A172 (cell line): ENCODE measurements at regions not wholly inside any gene's neighbourhood (a gene's known extent, or its start where the extent isn't known, plus 50 kb on each side); places are given as distances from the start of the nearest gene placed in this dataset.

Experiments
- DNase-seq: peaks from one replicate; pipeline ENCODE4 v3.0.0-alpha.2; 2015; ENCODE audit warnings: low spot score

DNA sequence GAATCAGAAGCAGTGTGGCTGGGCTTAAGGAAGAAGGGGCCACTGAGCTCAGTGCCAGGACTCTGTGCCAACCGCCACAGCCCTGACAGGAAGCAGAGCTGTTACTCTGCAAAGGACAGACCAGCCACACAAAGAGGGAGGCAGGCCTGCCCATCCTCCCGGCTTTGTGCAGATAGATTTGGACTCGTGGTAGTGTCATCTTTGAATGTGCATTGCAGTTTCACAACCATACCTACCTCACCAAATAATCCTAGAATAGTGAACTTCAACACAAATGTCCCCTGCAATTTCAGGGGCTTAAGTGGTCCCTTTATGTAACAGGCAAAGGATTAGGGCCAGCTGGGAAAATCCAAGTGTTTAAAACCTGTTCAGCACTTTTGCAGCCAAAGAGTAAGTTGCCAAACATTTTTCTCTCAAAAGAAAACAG lies 55.1 kb upstream of the CLDN10 start:
- DNase-seq: no peak

DNA sequence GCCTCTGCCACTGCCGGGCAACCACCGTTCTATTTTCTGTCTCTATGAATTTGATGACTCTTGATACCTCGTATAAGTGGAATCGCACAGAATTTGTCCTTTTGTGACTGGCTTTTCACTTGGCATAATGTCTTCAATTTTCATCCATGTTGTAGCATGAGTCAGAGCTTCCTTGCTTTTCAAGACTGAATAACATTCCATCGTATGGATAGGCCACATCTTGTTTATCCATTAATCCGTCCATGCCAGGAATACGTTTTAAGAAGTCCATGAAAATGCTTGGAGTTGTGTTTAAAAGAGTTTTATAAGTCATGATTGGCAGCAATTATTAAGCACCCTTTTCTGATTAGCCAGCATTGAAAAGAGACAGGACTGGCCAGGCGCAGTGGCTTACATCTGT lies 53.6 kb upstream of the CLDN10 start:
- no peak for DNase-seq

DNA sequence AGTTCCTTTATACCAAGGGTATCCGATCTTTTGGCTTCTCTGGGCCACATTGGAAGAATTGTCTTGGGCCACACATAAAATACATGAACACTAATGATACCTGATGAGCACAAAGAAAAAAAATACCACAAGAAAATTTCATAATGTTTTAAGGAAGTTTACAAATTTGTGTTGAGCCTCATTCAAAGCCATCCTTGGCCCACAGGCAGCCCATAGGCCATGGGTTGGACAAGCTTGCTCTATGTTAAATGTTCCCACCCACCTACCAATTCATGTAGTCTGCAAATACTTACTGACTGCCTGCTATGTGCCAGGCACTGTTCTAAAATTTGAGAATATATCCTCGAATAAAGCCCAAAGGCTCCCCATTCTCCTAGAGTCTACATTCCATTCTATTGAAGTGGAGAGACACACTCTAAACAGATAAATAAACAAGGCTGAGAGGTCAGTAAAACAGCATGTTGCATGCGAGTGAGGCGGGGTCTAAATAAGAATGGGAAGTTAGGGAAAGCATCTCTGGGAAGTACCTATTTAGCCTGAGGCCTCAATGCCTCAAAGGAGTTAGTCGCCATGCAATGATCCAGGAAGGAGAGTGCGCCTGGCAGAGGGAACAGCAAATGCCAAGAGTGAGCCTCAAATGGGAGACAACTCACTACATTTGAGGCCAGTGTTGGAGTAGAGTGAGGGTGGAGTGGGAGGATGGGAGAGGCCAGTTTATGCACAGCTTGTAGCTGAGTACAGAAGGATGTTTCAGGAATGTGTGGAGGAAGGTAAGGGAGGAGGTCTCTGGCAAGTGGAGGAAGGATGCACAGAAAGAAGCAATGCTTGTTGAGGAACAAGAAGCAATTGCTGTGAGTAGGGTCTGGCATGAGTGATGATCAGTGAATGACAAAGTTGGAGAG lies 52.5 kb upstream of the CLDN10 start:
- no peak for DNase-seq

DNA sequence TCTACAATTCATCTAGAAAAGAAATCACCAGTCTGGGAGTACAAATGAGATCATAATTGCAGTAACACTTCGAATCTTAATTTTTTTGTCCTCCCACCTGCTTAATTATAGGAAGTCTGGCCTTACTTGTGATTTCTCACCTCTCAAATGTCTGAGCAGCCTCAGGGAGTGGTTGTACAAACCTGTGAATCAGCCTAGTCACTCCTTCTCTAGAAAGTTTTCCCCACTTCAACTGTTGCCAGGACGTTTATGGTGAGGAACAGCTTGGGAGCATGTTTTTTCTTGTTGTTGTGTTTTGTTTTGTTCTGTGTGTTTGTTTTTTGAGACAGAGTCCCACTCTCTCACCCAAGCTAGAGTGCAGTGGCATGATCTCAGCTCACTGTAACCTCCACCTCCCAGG lies 50.3 kb upstream of the CLDN10 start:
- DNase-seq: no peak
